ENCODE measurements at regions not wholly inside any gene's neighbourhood (a gene's known extent, or its start where the extent isn't known, plus 50 kb on each side); places are given as distances from the start of the nearest gene placed in this dataset.
A peak's percentile ranks its signal among the peaks of the same experiment; 100 is the strongest.

- Mint-ChIP-seq H3K27ac (peak overlapping the region; percentile 53), H3K4me3 (ENCODE audit: low read depth) (peak overlapping the region; percentile 22), H3K4me1 (ENCODE audit: low read depth) (peaks cover 17% of the 10 kb centered on the region), H3K36me3 (ENCODE audit: insufficient read depth) (peaks cover 13% of the 10 kb centered on the region), H3K9me3 (ENCODE audit: low read depth) (no peaks in the 10 kb centered on the region), H3K27me3 (no peaks in the 10 kb centered on the region)
- no peak for DNase-seq (ENCODE audit: low spot score, unreplicated experiment)
- TF ChIP-seq, protein P1, sequence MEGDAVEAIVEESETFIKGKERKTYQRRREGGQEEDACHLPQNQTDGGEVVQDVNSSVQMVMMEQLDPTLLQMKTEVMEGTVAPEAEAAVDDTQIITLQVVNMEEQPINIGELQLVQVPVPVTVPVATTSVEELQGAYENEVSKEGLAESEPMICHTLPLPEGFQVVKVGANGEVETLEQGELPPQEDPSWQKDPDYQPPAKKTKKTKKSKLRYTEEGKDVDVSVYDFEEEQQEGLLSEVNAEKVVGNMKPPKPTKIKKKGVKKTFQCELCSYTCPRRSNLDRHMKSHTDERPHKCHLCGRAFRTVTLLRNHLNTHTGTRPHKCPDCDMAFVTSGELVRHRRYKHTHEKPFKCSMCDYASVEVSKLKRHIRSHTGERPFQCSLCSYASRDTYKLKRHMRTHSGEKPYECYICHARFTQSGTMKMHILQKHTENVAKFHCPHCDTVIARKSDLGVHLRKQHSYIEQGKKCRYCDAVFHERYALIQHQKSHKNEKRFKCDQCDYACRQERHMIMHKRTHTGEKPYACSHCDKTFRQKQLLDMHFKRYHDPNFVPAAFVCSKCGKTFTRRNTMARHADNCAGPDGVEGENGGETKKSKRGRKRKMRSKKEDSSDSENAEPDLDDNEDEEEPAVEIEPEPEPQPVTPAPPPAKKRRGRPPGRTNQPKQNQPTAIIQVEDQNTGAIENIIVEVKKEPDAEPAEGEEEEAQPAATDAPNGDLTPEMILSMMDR (IDR thresholded peaks at IDR 0.05; ENCODE audit: unreplicated experiment), result no peak
Observed at GRCh38 chr6:21987501-21987957, 309.3 kb downstream of the PRL start.

- TF ChIP-seq, protein P1 (IDR thresholded peaks at IDR 0.05; ENCODE audit: unreplicated experiment), result no peak
- H3K27me3 Mint-ChIP-seq, result no peaks in the 10 kb centered on the region
- no peak overlapping the region for H3K27ac Mint-ChIP-seq
- no peak for DNase-seq (ENCODE audit: low spot score, unreplicated experiment)
- H3K4me1 Mint-ChIP-seq (ENCODE audit: low read depth), result peaks cover 27% of the 10 kb centered on the region
- peaks cover 4% of the 10 kb centered on the region for H3K36me3 Mint-ChIP-seq (ENCODE audit: insufficient read depth)
- no peaks in the 10 kb centered on the region for H3K9me3 Mint-ChIP-seq (ENCODE audit: low read depth)
- no peak overlapping the region for H3K4me3 Mint-ChIP-seq (ENCODE audit: low read depth)
Observed at GRCh38 chr6:21990577-21990976, 306.3 kb downstream of the PRL start.

DNA sequence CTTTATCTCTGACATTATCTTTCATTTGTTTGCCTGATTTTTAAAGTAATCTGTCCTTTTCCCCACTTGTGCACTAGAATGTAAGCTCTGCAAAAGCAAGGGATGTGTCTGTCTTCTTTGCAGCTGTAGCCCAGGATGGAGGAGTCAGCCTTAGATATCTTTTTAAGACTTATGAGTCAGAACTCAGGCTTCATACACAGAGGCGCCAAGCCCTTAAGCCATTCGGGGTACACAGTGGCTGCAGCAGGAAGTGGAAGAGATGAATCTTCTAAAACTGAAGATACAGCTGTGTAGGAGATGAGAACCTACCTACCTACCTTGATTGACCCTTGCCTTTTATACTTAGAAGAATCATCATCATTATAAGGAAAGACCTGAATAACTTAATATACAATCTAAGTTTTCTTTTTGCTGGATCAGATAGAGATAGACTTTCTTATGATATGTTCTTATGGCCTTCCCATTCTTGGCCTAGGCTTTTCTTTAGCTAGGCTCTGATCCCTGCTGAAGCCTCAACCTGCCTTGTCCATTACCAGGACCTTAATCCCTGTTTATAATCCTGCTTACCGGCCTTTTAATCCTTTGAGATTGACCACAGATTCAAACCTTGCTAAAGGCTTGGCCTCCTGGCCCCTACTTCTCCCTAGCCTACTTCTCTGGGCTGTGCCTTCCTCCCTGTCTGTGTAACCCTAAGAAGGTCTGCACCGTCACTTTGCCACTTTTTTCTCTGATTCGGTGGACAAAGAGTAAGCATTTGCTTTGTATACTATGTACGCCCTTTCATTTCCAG, 304.5 kb downstream of the PRL start:
- TF ChIP-seq, protein P1 (IDR thresholded peaks at IDR 0.05; ENCODE audit: unreplicated experiment), result no peak
- peaks cover 34% of the 10 kb centered on the region for H3K4me1 Mint-ChIP-seq (ENCODE audit: low read depth)
- no peak overlapping the region for H3K27ac Mint-ChIP-seq
- H3K9me3 Mint-ChIP-seq (ENCODE audit: low read depth), result no peaks in the 10 kb centered on the region
- H3K4me3 Mint-ChIP-seq (ENCODE audit: low read depth), result no peak overlapping the region
- no peaks in the 10 kb centered on the region for H3K27me3 Mint-ChIP-seq
- no peak for DNase-seq (ENCODE audit: low spot score, unreplicated experiment)
- peaks cover 4% of the 10 kb centered on the region for H3K36me3 Mint-ChIP-seq (ENCODE audit: insufficient read depth)

- Mint-ChIP-seq H3K4me1 (ENCODE audit: low read depth) (peaks cover 42% of the 10 kb centered on the region), H3K9me3 (ENCODE audit: low read depth) (no peaks in the 10 kb centered on the region), H3K27me3 (no peaks in the 10 kb centered on the region), H3K27ac (no peak overlapping the region), H3K36me3 (ENCODE audit: insufficient read depth) (peaks cover 3% of the 10 kb centered on the region), H3K4me3 (ENCODE audit: low read depth) (no peak overlapping the region)
- DNase-seq (ENCODE audit: low spot score, unreplicated experiment), result no peak
- TF ChIP-seq, protein P1 (IDR thresholded peaks at IDR 0.05; ENCODE audit: unreplicated experiment), result no peak
Observed at GRCh38 chr6:21993841-21994240, 303.0 kb downstream of the PRL start.

DNA sequence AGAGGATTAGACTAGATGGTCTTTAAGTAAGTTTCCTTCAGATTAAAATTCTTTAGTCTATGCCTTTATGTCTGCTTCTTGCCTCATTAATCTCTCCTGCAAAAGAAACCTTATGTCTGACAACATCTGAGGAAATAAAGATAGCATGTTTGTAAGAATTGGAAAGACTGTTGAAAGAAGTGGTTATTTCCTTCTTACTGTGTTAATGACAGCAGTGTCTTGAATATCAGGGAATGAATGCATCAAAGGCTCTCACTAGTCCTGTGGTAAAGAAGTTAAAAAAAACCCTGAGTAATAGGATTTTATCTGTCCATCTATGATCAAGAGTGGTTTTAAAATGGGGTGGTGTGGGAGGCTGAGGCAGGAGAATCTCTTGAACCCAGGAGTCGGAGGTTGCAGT, 302.0 kb downstream of the PRL start:
- peaks cover 3% of the 10 kb centered on the region for H3K36me3 Mint-ChIP-seq (ENCODE audit: insufficient read depth)
- no peaks in the 10 kb centered on the region for H3K27me3 Mint-ChIP-seq
- H3K9me3 Mint-ChIP-seq (ENCODE audit: low read depth), result no peaks in the 10 kb centered on the region
- TF ChIP-seq, protein P1 (IDR thresholded peaks at IDR 0.05; ENCODE audit: unreplicated experiment), result no peak
- DNase-seq (ENCODE audit: low spot score, unreplicated experiment), result no peak
- no peak overlapping the region for H3K4me3 Mint-ChIP-seq (ENCODE audit: low read depth)
- no peak overlapping the region for H3K27ac Mint-ChIP-seq
- peaks cover 49% of the 10 kb centered on the region for H3K4me1 Mint-ChIP-seq (ENCODE audit: low read depth)
